ENCODE measurements at regions not wholly inside any gene's neighbourhood (a gene's known extent, or its start where the extent isn't known, plus 50 kb on each side); places are given as distances from the start of the nearest gene placed in this dataset.

GRCh38 chr5:158026304-158027031 is 167.5 kb upstream of the CLINT1 start:
- DNase-seq (ENCODE audit: low read depth) = no peak
- no peak for TF ChIP-seq CTCF (conservative IDR thresholded peaks at IDR 0.05; ENCODE audit: low read depth, low read length)
- no peak overlapping the region for H3K4me3 ChIP-seq (ENCODE audit: low read length)

GRCh38 chr5:158023266-158023665 is 164.3 kb upstream of the CLINT1 start:
- DNase-seq (ENCODE audit: low read depth) = no peak
- no peak overlapping the region for H3K4me3 ChIP-seq (ENCODE audit: low read length)
- no peak for TF ChIP-seq CTCF (conservative IDR thresholded peaks at IDR 0.05; ENCODE audit: low read depth, low read length)

- no peak overlapping the region for H3K4me3 ChIP-seq (ENCODE audit: low read length)
- DNase-seq (ENCODE audit: low read depth) = no peak
- no peak for TF ChIP-seq CTCF (conservative IDR thresholded peaks at IDR 0.05; ENCODE audit: low read depth, low read length)
Observed at GRCh38 chr5:158022837-158023236, 163.9 kb upstream of the CLINT1 start.

- no peak for DNase-seq (ENCODE audit: low read depth)
- no peak for TF ChIP-seq CTCF (conservative IDR thresholded peaks at IDR 0.05; ENCODE audit: low read depth, low read length)
- H3K4me3 ChIP-seq (ENCODE audit: low read length) = no peak overlapping the region
Observed at GRCh38 chr5:158022393-158022792, 163.4 kb upstream of the CLINT1 start.

DNA sequence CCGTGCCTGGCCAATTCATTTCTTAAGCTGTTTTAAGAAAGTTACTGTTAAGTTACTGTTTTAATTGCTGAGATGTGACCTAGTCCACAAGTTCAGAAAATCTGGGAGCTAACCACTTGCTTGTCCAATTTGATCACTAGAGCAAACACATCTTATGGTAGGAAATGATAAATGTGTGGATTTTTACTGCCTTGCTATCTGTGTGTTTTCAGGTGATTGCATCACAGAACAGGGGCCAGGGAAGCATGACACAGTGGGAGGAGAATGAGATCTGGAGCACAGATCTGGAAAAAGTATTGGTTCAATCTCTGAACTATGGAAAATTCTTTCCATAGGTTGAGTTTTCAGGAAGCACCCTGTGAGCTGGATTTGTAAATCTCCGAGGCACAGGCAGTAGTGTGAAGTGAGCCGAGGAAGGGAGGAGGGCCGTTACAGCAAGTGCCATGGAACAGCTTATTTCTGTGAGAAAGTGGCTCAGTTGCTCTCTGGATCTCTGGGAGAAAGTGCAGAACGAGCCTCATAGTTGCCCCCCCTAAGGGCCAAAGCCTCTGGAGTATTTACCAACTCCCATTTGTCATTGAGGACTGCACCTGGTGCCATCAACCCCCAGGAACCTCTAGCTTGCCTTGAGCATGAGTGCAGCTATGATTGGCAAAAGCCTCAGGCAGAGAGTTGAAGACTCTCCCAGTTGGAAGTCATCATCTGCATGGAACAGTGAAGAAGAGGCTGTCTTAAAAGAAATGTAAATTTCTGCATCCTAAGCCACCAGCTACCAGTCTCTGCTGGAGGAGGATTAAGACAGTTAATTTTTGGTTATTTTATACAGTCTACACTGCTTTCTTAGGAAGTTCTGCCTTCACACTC is 161.8 kb upstream of the CLINT1 start:
- DNase-seq (ENCODE audit: low read depth) = no peak
- TF ChIP-seq CTCF (conservative IDR thresholded peaks at IDR 0.05; ENCODE audit: low read depth, low read length) = no peak
- H3K4me3 ChIP-seq (ENCODE audit: low read length) = no peak overlapping the region

GRCh38 chr5:158017469-158017868 is 158.5 kb upstream of the CLINT1 start:
- TF ChIP-seq CTCF (conservative IDR thresholded peaks at IDR 0.05; ENCODE audit: low read depth, low read length) = no peak
- no peak for DNase-seq (ENCODE audit: low read depth)
- no peak overlapping the region for H3K4me3 ChIP-seq (ENCODE audit: low read length)

Data from retinal pigment epithelial cell (primary cell).